H1 (cell line): ENCODE measurements at regions not wholly inside any gene's neighbourhood (a gene's known extent, or its start where the extent isn't known, plus 50 kb on each side); places are given as distances from the start of the nearest gene placed in this dataset.

Experiments
- CTCF ChIA-PET: fragments of 300-600 bp; sonication (Branson Sonifier 250); formaldehyde crosslinking; loops from one replicate; lab custom pipeline; 2021; ENCODE audit not compliant: partially characterized antibody; lab: Charles Lee
- POLR2A ChIA-PET: fragments of 300-600 bp; sonication (Branson Sonifier 250); formaldehyde crosslinking; loops from one replicate; lab custom pipeline; 2021; ENCODE audit warnings: inconsistent platforms; ENCODE audit not compliant: partially characterized antibody; lab: Charles Lee
- DNase-seq, 2 experiments: peaks; one replicate each; pipeline versions ENCODE4 v3.0.0 to v3.0.0-alpha.2; 2010 to 2022; ENCODE audit warnings: low spot score in 2 of 2, low read depth in 1 of 2, mixed read lengths in 1 of 2
- FAIRE-seq: peaks from 2 replicates; lab custom pipeline; 2011; peaks lifted over from hg19 to GRCh38; lab: Jason Lieb, UNC
- H2AFZ ChIP-seq: 2 replicates; pipeline ENCODE4 v1.8.1; 2012; ENCODE audit warnings: low read length, inconsistent platforms
- H2AK5ac ChIP-seq: 2 replicates; pipeline ENCODE4 v1.6.1; 2013; ENCODE audit warnings: low read depth, low read length
- H2BK120ac ChIP-seq: replicated peaks from 2 replicates; pipeline ENCODE3; 2013; ENCODE audit warnings: low read depth, low read length, inconsistent platforms
- H2BK12ac ChIP-seq: 2 replicates; pipeline ENCODE4 v1.6.1; 2013; ENCODE audit warnings: low read depth, low read length
- H2BK15ac ChIP-seq: 2 replicates; pipeline ENCODE4 v1.6.1; 2013; ENCODE audit warnings: low read length
- H2BK20ac ChIP-seq: 2 replicates; pipeline ENCODE4 v1.6.1; 2013; ENCODE audit warnings: low read length
- H2BK5ac ChIP-seq: 2 replicates; pipeline ENCODE4 v1.6.1; 2013; ENCODE audit warnings: low read depth, low read length
- H3K14ac ChIP-seq: 2 replicates; pipeline ENCODE4 v1.6.1; 2013; ENCODE audit warnings: inconsistent platforms; ENCODE audit not compliant: insufficient read length
- H3K18ac ChIP-seq: 2 replicates; pipeline ENCODE4 v1.6.1; 2013; ENCODE audit warnings: low read length; ENCODE audit errors: extremely low read depth
- H3K23ac ChIP-seq: 2 replicates; pipeline ENCODE4 v1.6.1; 2013; ENCODE audit warnings: inconsistent platforms; ENCODE audit not compliant: insufficient read length
- H3K23me2 ChIP-seq: 2 replicates; pipeline ENCODE4 v1.6.1; 2013; ENCODE audit warnings: low read depth, low read length
- H3K27ac ChIP-seq: 2 replicates; pipeline ENCODE4 v1.6.1; 2011; ENCODE audit warnings: low read depth, low read length, inconsistent platforms
- H3K27me3 ChIP-seq, 4 experiments: replicated peaks in 1 of 4; 1 replicate in 1 of 4; 2 replicates in 3 of 4; pipeline versions ENCODE4 v1.6.1 to v1.8.1; 2011 to 2013; ENCODE audit warnings: low read length in 3 of 4, mild to moderate bottlenecking in 3 of 4, inconsistent platforms in 2 of 4, mixed read lengths in 2 of 4, moderate library complexity in 1 of 4; ENCODE audit not compliant: control insufficient read depth in 3 of 4, insufficient read depth in 3 of 4; ENCODE audit errors: extremely low read depth in 1 of 4
- H3K36me3 ChIP-seq, 4 experiments: 2 replicates each; pipeline versions ENCODE4 v1.6.1 to v1.8.1; 2011 to 2013; ENCODE audit warnings: mild to moderate bottlenecking in 4 of 4, low read length in 3 of 4, moderate library complexity in 2 of 4, control low read depth in 1 of 4, inconsistent platforms in 1 of 4; ENCODE audit not compliant: insufficient read depth in 4 of 4, control insufficient read depth in 2 of 4
- H3K4ac ChIP-seq: replicated peaks from 2 replicates; pipeline ENCODE3; 2013; ENCODE audit warnings: low read length, low read depth, mixed read lengths, inconsistent platforms; ENCODE audit not compliant: insufficient read length
- H3K4me1 ChIP-seq, 4 experiments: replicated peaks in 1 of 4; 1 replicate in 1 of 4; 2 replicates in 3 of 4; pipeline versions ENCODE4 v1.6.1 to v1.8.1; 2011 to 2013; ENCODE audit warnings: low read length in 3 of 4, inconsistent platforms in 2 of 4, mixed read lengths in 1 of 4; ENCODE audit not compliant: insufficient read depth in 4 of 4, control insufficient read depth in 3 of 4
- H3K4me2 ChIP-seq, 2 experiments: 2 replicates each; pipeline versions ENCODE4 v1.6.1 to v1.8.1; 2011 to 2013; ENCODE audit warnings: low read depth in 2 of 2, low read length in 2 of 2, control low read depth in 1 of 2, inconsistent platforms in 1 of 2, mild to moderate bottlenecking in 1 of 2; ENCODE audit not compliant: insufficient read depth in 1 of 2
- H3K4me3 ChIP-seq, 4 experiments: fragments of 200-600, 300-600 bp in 1 of 4; sonication (generic), shearing (Covaris generic), sonication (Bioruptor Twin) in 1 of 4; 2 replicates each; pipeline versions ENCODE4 v1.5.1 to v1.8.1; 2011 to 2016; ENCODE audit warnings: low read length in 4 of 4, low read depth in 3 of 4, control low read depth in 2 of 4, inconsistent platforms in 2 of 4, mild to moderate bottlenecking in 2 of 4, mixed read lengths in 1 of 4, moderate library complexity in 1 of 4; ENCODE audit not compliant: insufficient read depth in 2 of 4; ENCODE audit errors: extremely low read depth in 1 of 4
- H3K56ac ChIP-seq: replicated peaks from 2 replicates; pipeline ENCODE3; 2013; ENCODE audit warnings: low read depth, mild to moderate bottlenecking, mixed read lengths, low read length, inconsistent platforms; ENCODE audit not compliant: insufficient read length
- H3K79me1 ChIP-seq: 2 replicates; pipeline ENCODE4 v1.6.1; 2013; ENCODE audit warnings: low read depth, low read length, control low read depth
- H3K79me2 ChIP-seq, 2 experiments: 2 replicates each; pipeline versions ENCODE4 v1.6.1 to v1.8.1; 2012 to 2013; ENCODE audit warnings: low read length in 2 of 2, mild to moderate bottlenecking in 2 of 2, inconsistent platforms in 1 of 2; ENCODE audit not compliant: insufficient read depth in 2 of 2, control insufficient read depth in 1 of 2
- H3K9ac ChIP-seq, 4 experiments: replicated peaks in 1 of 4; 1 replicate in 1 of 4; 2 replicates in 3 of 4; pipeline versions ENCODE4 v1.6.1 to v1.8.1; 2011 to 2013; ENCODE audit warnings: low read depth in 3 of 4, low read length in 3 of 4, control low read depth in 2 of 4, mild to moderate bottlenecking in 2 of 4, moderate library complexity in 2 of 4, inconsistent platforms in 1 of 4; ENCODE audit errors: extremely low read depth in 1 of 4
- H3K9me3 ChIP-seq, 2 experiments: 2 replicates each; pipeline versions ENCODE4 v1.6.1 to v1.8.1; 2012 to 2013; ENCODE audit warnings: mild to moderate bottlenecking in 2 of 2, moderate library complexity in 2 of 2, control low read depth in 1 of 2, inconsistent platforms in 1 of 2, low read depth in 1 of 2, low read length in 1 of 2, mixed read lengths in 1 of 2; ENCODE audit not compliant: insufficient read depth in 2 of 2
- H4K20me1 ChIP-seq, 2 experiments: replicated peaks in 1 of 2; 2 replicates each; pipeline versions ENCODE3 to v1.8.1; 2011 to 2013; ENCODE audit warnings: inconsistent platforms in 2 of 2, low read length in 2 of 2, mild to moderate bottlenecking in 1 of 2; ENCODE audit not compliant: insufficient read depth in 2 of 2, control insufficient read depth in 1 of 2
- H4K5ac ChIP-seq: 2 replicates; pipeline ENCODE4 v1.6.1; 2013; ENCODE audit warnings: low read length, low read depth, mixed read lengths, inconsistent platforms; ENCODE audit not compliant: insufficient read length
- H4K8ac ChIP-seq: 2 replicates; pipeline ENCODE4 v1.8.0; 2013; ENCODE audit warnings: mild to moderate bottlenecking, moderate library complexity, low read length, inconsistent platforms; ENCODE audit not compliant: insufficient read depth; ENCODE audit errors: extremely low read depth
- H4K91ac ChIP-seq: replicated peaks from 2 replicates; pipeline ENCODE3; 2013; ENCODE audit warnings: low read length, mixed read lengths, inconsistent platforms; ENCODE audit not compliant: insufficient read length
- BCL11A ChIP-seq, 2 experiments: IDR thresholded peaks; one replicate each; pipeline ENCODE4 v1.6.1; 2011; ENCODE audit warnings: low read depth in 2 of 2, low read length in 2 of 2, mild to moderate bottlenecking in 2 of 2
- BRCA1 ChIP-seq: IDR thresholded peaks from 2 replicates; pipeline ENCODE4 v1.6.1; 2012; ENCODE audit warnings: low read depth, low read length, improper control_type of control experiment
- FOSL1 ChIP-seq: IDR thresholded peaks from 2 replicates; pipeline ENCODE4 v1.6.1; 2011; ENCODE audit warnings: mild to moderate bottlenecking, low read depth, low read length, moderate library complexity; ENCODE audit not compliant: insufficient read depth
- GABPA ChIP-seq: IDR thresholded peaks from 2 replicates; pipeline ENCODE4 v1.6.1; 2011; ENCODE audit warnings: mild to moderate bottlenecking, low read length, moderate library complexity, borderline replicate concordance; ENCODE audit not compliant: insufficient read depth
- HDAC2 ChIP-seq, 2 experiments: fragments of 300-600 bp in 1 of 2; sonication (generic) in 1 of 2; IDR thresholded peaks; 2 replicates each; pipeline ENCODE4 v1.6.1; 2011 to 2012; ENCODE audit warnings: low read depth in 2 of 2, low read length in 2 of 2, mild to moderate bottlenecking in 2 of 2, moderate library complexity in 2 of 2, borderline replicate concordance in 1 of 2, inconsistent platforms in 1 of 2
- NANOG ChIP-seq: IDR thresholded peaks from 2 replicates; pipeline ENCODE4 v1.6.1; 2011; ENCODE audit warnings: low read length, low read depth, mild to moderate bottlenecking, inconsistent platforms; ENCODE audit not compliant: insufficient read depth, poor library complexity, severe bottlenecking
- RAD21 ChIP-seq, 2 experiments: IDR thresholded peaks in 1 of 2; conservative IDR thresholded peaks in 1 of 2; 2 replicates each; pipeline ENCODE4 v1.6.1; 2011; ENCODE audit warnings: low read depth in 2 of 2, low read length in 2 of 2, improper control_type of control experiment in 1 of 2, inconsistent platforms in 1 of 2, mild to moderate bottlenecking in 1 of 2, moderate library complexity in 1 of 2
- SAP30 ChIP-seq: fragments of 300-600 bp; sonication (generic); IDR thresholded peaks from 2 replicates; pipeline ENCODE4 v1.7.1; 2012; ENCODE audit warnings: low read length, moderate library complexity, mild to moderate bottlenecking, inconsistent platforms; ENCODE audit not compliant: insufficient read depth, insufficient replicate concordance
- SP2 ChIP-seq: IDR thresholded peaks from 2 replicates; pipeline ENCODE4 v1.6.1; 2012; ENCODE audit warnings: mild to moderate bottlenecking, low read length, inconsistent platforms
- TEAD4 ChIP-seq: IDR thresholded peaks from 2 replicates; pipeline ENCODE4 v1.6.1; 2012; ENCODE audit warnings: low read depth, low read length, inconsistent platforms, mixed read lengths
- WGBS, 2 experiments: shearing (Covaris generic) in 1 of 2; methylation state at CpG; one replicate each; pipeline versions ENCODE4 v1.1.6 to v1.1.7; 2013 to 2015; ENCODE audit warnings: low lambda C conversion rate in 2 of 2, mixed read lengths in 2 of 2, inconsistent platforms in 1 of 2, low coverage in 1 of 2, missing lambda C conversion rate in 1 of 2; ENCODE audit not compliant: insufficient replicate concordance in 2 of 2, insufficient coverage in 1 of 2, insufficient read length in 1 of 2; ENCODE audit errors: extremely low coverage in 1 of 2, missing lambda C conversion rate in 1 of 2; 5-methylcytosine and 5-hydroxymethylcytosine counted together
- TF ChIP-seq, protein P1 (sequence below), 3 experiments: IDR thresholded peaks; 1 replicate in 2 of 3; 2 replicates in 1 of 3; pipeline versions ENCODE4 v1.5.1 to v1.6.1; 2011; ENCODE audit warnings: low read length in 3 of 3, mild to moderate bottlenecking in 3 of 3, inconsistent platforms in 2 of 3, low read depth in 1 of 3, moderate library complexity in 1 of 3; ENCODE audit not compliant: insufficient read depth in 1 of 3; ENCODE audit errors: control extremely low read depth in 1 of 3

DNA sequence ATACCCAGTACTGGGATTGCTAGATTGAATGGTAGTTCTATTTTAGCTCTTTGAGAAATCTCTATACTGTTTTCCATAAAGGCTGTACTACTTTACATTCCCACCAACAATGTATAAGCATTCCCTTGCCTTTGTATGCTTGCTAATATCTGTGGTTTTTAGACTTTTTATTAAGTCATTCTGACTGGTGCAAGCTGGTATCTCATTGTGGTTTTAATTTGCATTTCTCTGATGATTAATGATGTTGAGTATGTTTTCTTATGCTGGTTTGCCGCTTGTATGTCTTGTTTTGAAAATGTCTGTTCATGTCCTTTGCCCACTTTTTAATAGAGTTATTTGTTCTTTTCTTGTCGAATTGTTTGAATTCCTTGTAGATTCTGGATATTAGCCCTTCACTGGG lies 512.7 kb upstream of the PAPPA start:
- Histone ChIP-seq H3K4me1 (no peaks in the 10 kb centered on the region), H4K91ac (no peak overlapping the region), H3K79me1 (no peaks in the 10 kb centered on the region), H2BK12ac (no peak overlapping the region), H3K27ac (no peak overlapping the region), H3K4me2 (no peak overlapping the region), H2BK120ac (no peak overlapping the region), H4K5ac (no peak overlapping the region), H3K36me3 (no peaks in the 10 kb centered on the region), H3K27me3 (no peaks in the 10 kb centered on the region), H4K20me1 (no peaks in the 10 kb centered on the region), H3K4ac (no peak overlapping the region), H3K9ac (no peak overlapping the region), H3K18ac (no peak overlapping the region), H3K56ac (no peak overlapping the region), H2BK15ac (no peak overlapping the region), H3K14ac (no peak overlapping the region), H2AK5ac (no peak overlapping the region), H3K79me2 (no peaks in the 10 kb centered on the region), H3K4me3 (no peak overlapping the region), H2BK5ac (no peak overlapping the region), H2AFZ (no peak overlapping the region), H3K9me3 (no peaks in the 10 kb centered on the region), H3K23me2 (no peaks in the 10 kb centered on the region), H4K8ac (no peak overlapping the region), H3K23ac (no peak overlapping the region), H2BK20ac (no peak overlapping the region)
- no peak for DNase-seq
- POLR2A ChIA-PET = no interaction called here
- CTCF ChIA-PET = interaction anchor here (0.7 to 4.2 kb wide), 2 partner anchors 25 to 48 kb away, joined by 4 to 14 read pairs; no protein-coding TSS in a partner anchor
- 93% methylated on average over 2 of the region's 2 CpGs; no CpG with 5 or more reads in 1 of the 2 experiments for WGBS, 2 experiments
- no peak for FAIRE-seq
- no peak for TF ChIP-seq RAD21 (IDR thresholded peaks at IDR 0.05 in 1 of 2, conservative IDR thresholded peaks at IDR 0.05 in 1 of 2; ENCODE audit: low read depth in 2 of 2, low read length in 2 of 2)
- TF ChIP-seq BRCA1 = no peak
- no peak for TF ChIP-seq HDAC2 (IDR thresholded peaks at IDR 0.05; ENCODE audit: borderline replicate concordance in 1 of 2, low read depth in 2 of 2, low read length in 2 of 2)
- TF ChIP-seq, protein P1, sequence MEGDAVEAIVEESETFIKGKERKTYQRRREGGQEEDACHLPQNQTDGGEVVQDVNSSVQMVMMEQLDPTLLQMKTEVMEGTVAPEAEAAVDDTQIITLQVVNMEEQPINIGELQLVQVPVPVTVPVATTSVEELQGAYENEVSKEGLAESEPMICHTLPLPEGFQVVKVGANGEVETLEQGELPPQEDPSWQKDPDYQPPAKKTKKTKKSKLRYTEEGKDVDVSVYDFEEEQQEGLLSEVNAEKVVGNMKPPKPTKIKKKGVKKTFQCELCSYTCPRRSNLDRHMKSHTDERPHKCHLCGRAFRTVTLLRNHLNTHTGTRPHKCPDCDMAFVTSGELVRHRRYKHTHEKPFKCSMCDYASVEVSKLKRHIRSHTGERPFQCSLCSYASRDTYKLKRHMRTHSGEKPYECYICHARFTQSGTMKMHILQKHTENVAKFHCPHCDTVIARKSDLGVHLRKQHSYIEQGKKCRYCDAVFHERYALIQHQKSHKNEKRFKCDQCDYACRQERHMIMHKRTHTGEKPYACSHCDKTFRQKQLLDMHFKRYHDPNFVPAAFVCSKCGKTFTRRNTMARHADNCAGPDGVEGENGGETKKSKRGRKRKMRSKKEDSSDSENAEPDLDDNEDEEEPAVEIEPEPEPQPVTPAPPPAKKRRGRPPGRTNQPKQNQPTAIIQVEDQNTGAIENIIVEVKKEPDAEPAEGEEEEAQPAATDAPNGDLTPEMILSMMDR (IDR thresholded peaks at IDR 0.05; ENCODE audit: control extremely low read depth in 1 of 3, insufficient read depth in 1 of 3, low read depth in 1 of 3, low read length in 3 of 3) = no peak
- no peak for TF ChIP-seq SP2
- no peak for TF ChIP-seq BCL11A (IDR thresholded peaks at IDR 0.05; ENCODE audit: low read depth in 2 of 2, low read length in 2 of 2)
- no peak for TF ChIP-seq FOSL1
- TF ChIP-seq GABPA = no peak
- no peak for TF ChIP-seq NANOG
- no peak for TF ChIP-seq SAP30
- TF ChIP-seq TEAD4 = no peak
